Psoas muscle (tissue), 7 donors: ENCODE measurements at regions not wholly inside any gene's neighbourhood (a gene's known extent, or its start where the extent isn't known, plus 50 kb on each side); places are given as distances from the start of the nearest gene placed in this dataset.

Experiments
- ATAC-seq, 4 donors: fragments of 200-7000 bp; cut with Tn5 transposase; one replicate each; pipeline ENCODE4 v1.9.1; 2020; ENCODE audit warnings: moderate library complexity in 3 of 4, mild to moderate bottlenecking in 2 of 4
- DNase-seq, 2 donors: peaks; one replicate each; pipeline ENCODE4 v3.0.0-alpha.2; 2020
- H3K27ac ChIP-seq: fragments of 200-600 bp; one replicate; pipeline ENCODE4 v1.8.0; 2022
- H3K27me3 ChIP-seq, 3 donors: fragments of 200-600 bp in 1 of 3; one replicate each; pipeline versions ENCODE4 v1.6.1 to v1.8.0; 2013 to 2022; ENCODE audit warnings: low read length in 2 of 3, mild to moderate bottlenecking in 2 of 3, moderate library complexity in 1 of 3; ENCODE audit not compliant: insufficient read depth in 3 of 3
- H3K36me3 ChIP-seq, 2 donors: fragments of 200-600 bp in 1 of 2; one replicate each; pipeline versions ENCODE4 v1.6.1 to v1.8.0; 2013 to 2022; ENCODE audit warnings: low read depth in 1 of 2, mild to moderate bottlenecking in 1 of 2, moderate library complexity in 1 of 2; ENCODE audit not compliant: insufficient read depth in 1 of 2
- H3K4me1 ChIP-seq: fragments of 200-600 bp; one replicate; pipeline ENCODE4 v1.8.0; 2022
- H3K4me3 ChIP-seq: fragments of 200-600 bp; one replicate; pipeline ENCODE4 v1.8.0; 2022; ENCODE audit warnings: mild to moderate bottlenecking
- H3K9me3 ChIP-seq: fragments of 200-600 bp; one replicate; pipeline ENCODE4 v1.8.0; 2022
- WGBS, 3 donors: extraction: QIAGEN DNeasy Blood & Tissue Kit; methylation state at CpG; one replicate each; pipeline versions ENCODE4 v1.1.6 to v1.1.7; 2013; 5-methylcytosine and 5-hydroxymethylcytosine counted together
- intact Hi-C, 2 donors: fragments of 100-400 bp; cut with DNase I; formaldehyde crosslinking; loops; one replicate each; pipeline versions ENCODE4 v1.11.0 to v1.14.2; 2022
- TF ChIP-seq, protein P1 (sequence below): fragments of 200-600 bp; IDR thresholded peaks from one replicate; pipeline ENCODE4 v1.8.0; 2022; ENCODE audit warnings: antibody characterized with exemption
- donor health status: healthy with polysubstance abuse.
- donor health status: DM: no; HTN: no; CAD: no; lungs with moderate emphysema.
- donor health status: Bipolar disorder and iron deficiency.
- donor health status: healthy.
- donor health status: DM: yes; HTN: yes; CAD: no.
- donor health status: DM: no; HTN: no; CAD: no.
- donor health status: DM: yes; HTN: yes; CAD: no.

DNA sequence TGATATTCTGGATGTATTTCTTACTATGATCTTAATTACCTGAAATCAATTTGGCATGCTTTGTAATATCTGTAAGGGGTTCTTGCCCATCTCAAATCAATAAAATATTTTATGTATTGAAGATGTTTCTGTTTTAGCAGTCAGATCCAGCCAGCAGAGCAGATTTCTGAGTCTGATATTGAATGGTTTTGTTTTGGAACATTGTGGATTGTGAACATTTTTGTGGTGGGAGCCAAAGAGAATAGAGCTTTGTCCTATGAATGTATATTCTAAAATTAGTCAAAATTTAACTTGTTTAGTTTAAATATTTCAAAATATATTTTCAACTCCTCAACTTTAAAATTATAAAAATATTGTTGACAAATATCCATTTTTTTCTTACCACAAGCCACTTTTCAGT, 197.0 kb downstream of the UBE2E3 start:
- peaks cover 5% of the 10 kb centered on the region for H3K4me1 ChIP-seq
- no peaks in the 10 kb centered on the region for H3K27me3 ChIP-seq
- ATAC-seq (no peak), DNase-seq (no peak)
- no peak overlapping the region for H3K4me3 ChIP-seq
- intact Hi-C loops: no loop called here
- no peaks in the 10 kb centered on the region for H3K36me3 ChIP-seq
- H3K27ac ChIP-seq: no peak overlapping the region
- H3K9me3 ChIP-seq: no peaks in the 10 kb centered on the region
- TF ChIP-seq, protein P1, sequence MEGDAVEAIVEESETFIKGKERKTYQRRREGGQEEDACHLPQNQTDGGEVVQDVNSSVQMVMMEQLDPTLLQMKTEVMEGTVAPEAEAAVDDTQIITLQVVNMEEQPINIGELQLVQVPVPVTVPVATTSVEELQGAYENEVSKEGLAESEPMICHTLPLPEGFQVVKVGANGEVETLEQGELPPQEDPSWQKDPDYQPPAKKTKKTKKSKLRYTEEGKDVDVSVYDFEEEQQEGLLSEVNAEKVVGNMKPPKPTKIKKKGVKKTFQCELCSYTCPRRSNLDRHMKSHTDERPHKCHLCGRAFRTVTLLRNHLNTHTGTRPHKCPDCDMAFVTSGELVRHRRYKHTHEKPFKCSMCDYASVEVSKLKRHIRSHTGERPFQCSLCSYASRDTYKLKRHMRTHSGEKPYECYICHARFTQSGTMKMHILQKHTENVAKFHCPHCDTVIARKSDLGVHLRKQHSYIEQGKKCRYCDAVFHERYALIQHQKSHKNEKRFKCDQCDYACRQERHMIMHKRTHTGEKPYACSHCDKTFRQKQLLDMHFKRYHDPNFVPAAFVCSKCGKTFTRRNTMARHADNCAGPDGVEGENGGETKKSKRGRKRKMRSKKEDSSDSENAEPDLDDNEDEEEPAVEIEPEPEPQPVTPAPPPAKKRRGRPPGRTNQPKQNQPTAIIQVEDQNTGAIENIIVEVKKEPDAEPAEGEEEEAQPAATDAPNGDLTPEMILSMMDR: no peak

DNA sequence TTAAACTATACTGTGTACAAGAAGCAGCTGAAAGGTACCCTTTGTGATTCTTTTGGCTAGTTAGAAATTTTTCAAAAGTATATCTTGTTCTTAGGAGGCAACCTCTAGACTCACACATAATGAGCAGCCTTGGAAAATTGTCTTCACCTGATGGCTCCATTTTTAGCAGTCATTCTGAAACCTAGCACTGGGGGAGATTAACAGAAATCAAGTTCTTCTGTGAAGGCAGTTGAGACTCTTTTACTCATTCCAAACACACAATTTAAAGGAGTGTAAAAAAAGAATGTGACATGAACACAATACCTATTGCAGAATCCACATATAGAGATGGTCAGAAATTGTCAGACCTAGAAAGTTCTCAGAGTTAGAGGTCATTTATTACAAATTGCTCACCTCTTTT, 197.7 kb downstream of the UBE2E3 start:
- TF ChIP-seq, protein P1: no peak
- Histone ChIP-seq H3K4me1 (peaks cover 5% of the 10 kb centered on the region), H3K9me3 (no peaks in the 10 kb centered on the region), H3K27me3 (no peaks in the 10 kb centered on the region), H3K36me3 (no peaks in the 10 kb centered on the region), H3K4me3 (no peak overlapping the region), H3K27ac (no peak overlapping the region)
- ATAC-seq: no peak
- intact Hi-C loops: no loop called here
- DNase-seq: no peak

DNA sequence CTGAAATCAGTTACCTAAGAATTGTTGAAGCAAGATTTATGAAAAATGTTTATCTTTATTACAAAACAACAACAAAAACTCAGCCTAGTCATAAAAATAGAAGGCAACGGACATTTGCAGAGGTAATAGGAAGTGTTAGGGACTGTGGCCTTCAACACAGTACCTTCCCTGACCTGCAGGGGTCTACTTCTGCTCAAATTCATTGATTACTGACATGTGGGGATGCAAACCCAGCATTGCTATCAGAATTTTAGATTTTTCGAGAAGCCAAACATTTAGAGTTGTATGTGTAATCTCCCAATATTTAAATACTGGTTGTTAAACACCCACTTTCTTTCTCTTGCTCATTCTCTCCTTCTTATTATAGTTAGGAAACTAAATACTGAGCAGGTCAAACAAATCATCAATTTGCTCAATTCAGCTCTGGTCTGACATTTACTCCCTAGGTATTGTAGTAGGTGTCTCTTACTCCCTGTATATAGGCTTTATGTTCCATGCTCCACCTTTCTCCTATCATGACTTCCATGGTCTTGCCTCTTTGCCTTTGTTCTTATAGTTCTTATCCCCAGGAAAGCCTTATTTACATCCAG, 198.5 kb downstream of the UBE2E3 start:
- H3K4me1 ChIP-seq: peaks cover 5% of the 10 kb centered on the region
- ATAC-seq (no peak), DNase-seq (no peak)
- no peaks in the 10 kb centered on the region for H3K36me3 ChIP-seq
- H3K9me3 ChIP-seq: no peaks in the 10 kb centered on the region
- intact Hi-C loops: no loop called here
- no peaks in the 10 kb centered on the region for H3K27me3 ChIP-seq
- H3K4me3 ChIP-seq: no peak overlapping the region
- no peak overlapping the region for H3K27ac ChIP-seq
- TF ChIP-seq, protein P1: peak; percentile 7
- WGBS, 3 donors: 75 to 81% (median 79%) methylated on average over 2 of the region's 2 CpGs

DNA sequence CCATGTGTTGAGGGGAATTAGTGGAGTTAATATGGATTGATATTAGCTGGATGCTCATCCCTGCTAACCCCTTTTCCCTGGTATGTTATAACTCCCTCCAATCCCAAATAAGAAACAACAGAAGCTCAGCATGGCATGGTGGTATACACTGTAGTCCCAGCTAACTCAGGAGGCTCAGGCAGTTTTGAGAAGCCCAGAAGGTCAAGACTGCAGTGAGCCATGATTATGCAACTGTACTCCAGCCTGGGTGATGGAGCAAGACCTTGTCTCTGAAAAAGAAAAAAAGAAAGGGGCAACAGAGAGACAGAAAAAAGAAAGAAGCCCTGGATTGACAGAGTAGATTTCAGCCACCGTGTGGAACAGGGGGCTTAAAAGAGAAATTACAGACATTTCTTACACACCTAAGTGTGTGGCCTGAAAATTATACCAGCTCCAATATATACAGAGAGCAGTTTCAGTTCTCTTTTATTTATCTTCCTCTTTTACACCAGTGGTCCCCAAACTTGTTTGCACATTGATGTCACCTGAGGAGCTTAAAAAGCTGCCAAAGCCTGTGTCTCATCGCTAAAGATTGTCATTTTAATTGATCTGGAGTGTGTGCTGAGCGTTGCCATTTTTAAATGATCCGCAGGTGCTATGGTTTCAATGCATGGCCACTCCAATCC, 203.6 kb downstream of the UBE2E3 start:
- TF ChIP-seq, protein P1: no peak
- DNase-seq (no peak), ATAC-seq (no peak)
- Histone ChIP-seq H3K4me3 (no peak overlapping the region), H3K27me3 (no peaks in the 10 kb centered on the region), H3K9me3 (no peaks in the 10 kb centered on the region), H3K4me1 (no peaks in the 10 kb centered on the region), H3K27ac (no peak overlapping the region), H3K36me3 (no peaks in the 10 kb centered on the region)
- intact Hi-C loops: no loop called here
- 73 to 79% (median 75%) methylated on average over 4 of the region's 4 CpGs for WGBS, 3 donors

DNA sequence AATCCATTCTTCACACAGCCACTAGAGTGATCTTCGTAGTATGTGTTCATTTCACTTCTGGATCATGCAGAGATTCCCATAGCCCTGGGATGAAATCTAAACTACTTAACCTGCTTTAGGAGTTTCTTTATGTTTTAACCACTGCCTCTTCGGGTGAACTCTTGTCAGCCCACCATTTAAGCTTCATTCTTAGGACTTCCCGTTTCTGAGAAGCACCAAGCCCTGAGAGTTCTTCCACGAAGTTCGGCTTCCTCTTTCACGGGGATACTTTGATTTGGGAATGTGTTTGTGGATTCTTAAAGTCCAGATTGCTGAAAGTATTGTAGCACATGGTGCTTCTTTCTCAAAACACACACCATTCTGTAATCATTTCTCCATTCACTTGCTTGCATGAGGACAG, 205.0 kb downstream of the UBE2E3 start:
- no peak overlapping the region for H3K4me3 ChIP-seq
- ATAC-seq: no peak
- H3K27ac ChIP-seq: no peak overlapping the region
- H3K27me3 ChIP-seq: no peaks in the 10 kb centered on the region
- WGBS, 3 donors: 78 to 83% (median 80%) methylated on average over 6 of the region's 6 CpGs
- H3K9me3 ChIP-seq: no peaks in the 10 kb centered on the region
- TF ChIP-seq, protein P1: no peak
- intact Hi-C loops: no loop called here
- H3K36me3 ChIP-seq: no peaks in the 10 kb centered on the region
- no peaks in the 10 kb centered on the region for H3K4me1 ChIP-seq
- no peak for DNase-seq
